SK-N-SH (cell line): ENCODE measurements at regions not wholly inside any gene's neighbourhood (a gene's known extent, or its start where the extent isn't known, plus 50 kb on each side); places are given as distances from the start of the nearest gene placed in this dataset.
"Not testable (repeated sequence)": the region's sequence is repeated elsewhere in the genome, so short reads cannot be mapped to it uniquely, and the experiment has no call there.

ENCODE experiments used
- CTCF ChIA-PET: fragments of 300-600, 350-600 bp; formaldehyde crosslinking; extraction: SDS; loops from one replicate; lab custom pipeline; 2021; lab: Yijun Ruan, JAX
- POLR2A ChIA-PET: fragments of 350-600 bp; sonication (Branson Sonifier 250); formaldehyde crosslinking; extraction: SDS; loops from one replicate; lab custom pipeline; 2020; ENCODE audit warnings: antibody characterized with exemption, inconsistent platforms; lab: Yijun Ruan, JAX
- DNase-seq: peaks from one replicate; pipeline ENCODE4 v3.0.0; 2012
- H2AFZ ChIP-seq: fragments of 200-600 bp; sonication (generic); 2 replicates; pipeline ENCODE4 v1.8.1; 2016; ENCODE audit warnings: antibody characterized with exemption, mild to moderate bottlenecking, low read depth
- H3F3A ChIP-seq: fragments of 200-600 bp; sonication (generic); replicated peaks from 2 replicates; pipeline ENCODE3; 2016; ENCODE audit warnings: antibody characterized with exemption, mild to moderate bottlenecking; ENCODE audit not compliant: insufficient read depth
- H3K27ac ChIP-seq, 2 experiments: fragments of 200-500 bp in 1 of 2; fragments of 200-600 bp in 1 of 2; sonication (Bioruptor generic) in 1 of 2; sonication (generic), shearing (Covaris generic) in 1 of 2; 2 replicates each; pipeline versions ENCODE4 v1.5.1 to v1.6.1; 2014 to 2016; ENCODE audit warnings: low read depth in 2 of 2, inconsistent platforms in 1 of 2, low read length in 1 of 2, mild to moderate bottlenecking in 1 of 2, mixed read lengths in 1 of 2
- H3K27me3 ChIP-seq: fragments of 200-600 bp; sonication (generic), shearing (Covaris generic); 2 replicates; pipeline ENCODE4 v1.6.1; 2016; ENCODE audit warnings: mixed run types; ENCODE audit not compliant: insufficient read depth
- H3K36me3 ChIP-seq, 2 experiments: fragments of 200-500 bp in 1 of 2; fragments of 200-600 bp in 1 of 2; sonication (Bioruptor generic) in 1 of 2; sonication (generic) in 1 of 2; replicated peaks in 1 of 2; 2 replicates each; pipeline versions ENCODE3 to v1.5.1; 2014 to 2016; ENCODE audit warnings: low read length in 1 of 2, mild to moderate bottlenecking in 1 of 2; ENCODE audit not compliant: insufficient read depth in 2 of 2, control insufficient read depth in 1 of 2
- H3K4me1 ChIP-seq, 2 experiments: fragments of 200-500 bp in 1 of 2; fragments of 200-600 bp in 1 of 2; sonication (Bioruptor generic) in 1 of 2; sonication (generic), shearing (Covaris generic) in 1 of 2; 2 replicates each; pipeline versions ENCODE4 v1.5.1 to v1.6.1; 2014 to 2016; ENCODE audit warnings: low read depth in 1 of 2, low read length in 1 of 2, mixed run types in 1 of 2; ENCODE audit not compliant: insufficient read depth in 2 of 2, control insufficient read depth in 1 of 2
- H3K4me2 ChIP-seq: fragments of 200-600 bp; sonication (generic), shearing (Covaris generic); 2 replicates; pipeline ENCODE4 v1.6.1; 2017; ENCODE audit warnings: mixed run types
- H3K4me3 ChIP-seq, 2 experiments: fragments of 200-500 bp in 1 of 2; fragments of 200-600 bp in 1 of 2; sonication (Bioruptor generic) in 1 of 2; sonication (generic), shearing (Covaris generic) in 1 of 2; 2 replicates each; pipeline versions ENCODE4 v1.5.1 to v1.8.1; 2014 to 2016; ENCODE audit warnings: low read depth in 2 of 2, inconsistent platforms in 1 of 2, low read length in 1 of 2, mild to moderate bottlenecking in 1 of 2, mixed read lengths in 1 of 2, moderate library complexity in 1 of 2
- H3K79me2 ChIP-seq: fragments of 200-600 bp; sonication (generic); 2 replicates; pipeline ENCODE4 v1.8.1; 2017; ENCODE audit warnings: mild to moderate bottlenecking; ENCODE audit not compliant: insufficient read depth
- H3K9ac ChIP-seq: fragments of 200-600 bp; sonication (generic); 2 replicates; pipeline ENCODE4 v1.6.1; 2017; ENCODE audit warnings: mixed run types
- H3K9me2 ChIP-seq: fragments of 200-600 bp; sonication (generic); 2 replicates; pipeline ENCODE4 v1.6.1; 2017; ENCODE audit warnings: mixed run types
- H3K9me3 ChIP-seq: fragments of 200-600 bp; sonication (generic); 2 replicates; pipeline ENCODE4 v1.6.1; 2017; ENCODE audit warnings: mixed run types, mild to moderate bottlenecking, moderate library complexity
- H4K20me1 ChIP-seq: fragments of 200-600 bp; sonication (generic); 2 replicates; pipeline ENCODE4 v1.6.1; 2017; ENCODE audit warnings: mild to moderate bottlenecking, mixed run types; ENCODE audit not compliant: insufficient read depth
- ELF1 ChIP-seq: IDR thresholded peaks from 2 replicates; pipeline ENCODE4 v1.4.0; 2012
- FOXJ3 ChIP-seq: sonication (generic); formaldehyde crosslinking; IDR thresholded peaks from 2 replicates; pipeline ENCODE4 v1.5.1; 2020; ENCODE audit warnings: mild to moderate bottlenecking, missing genetic modification reagents
- FOXM1 ChIP-seq: IDR thresholded peaks from 2 replicates; pipeline ENCODE4 v1.4.0; 2012; ENCODE audit warnings: low read depth, mild to moderate bottlenecking
- GABPA ChIP-seq: IDR thresholded peaks from 2 replicates; pipeline ENCODE4 v1.4.0; 2012; ENCODE audit warnings: low read depth, mild to moderate bottlenecking
- GATA2 ChIP-seq: sonication (generic); formaldehyde crosslinking; IDR thresholded peaks from 2 replicates; pipeline ENCODE4 v1.5.0; 2020; ENCODE audit warnings: mild to moderate bottlenecking, missing genetic modification reagents
- JUND ChIP-seq: IDR thresholded peaks from 2 replicates; pipeline ENCODE4 v1.4.0; 2012
- MEF2A ChIP-seq: IDR thresholded peaks from 2 replicates; pipeline ENCODE4 v1.4.0; 2012; ENCODE audit warnings: low read depth, borderline replicate concordance
- MXI1 ChIP-seq: IDR thresholded peaks from 2 replicates; pipeline ENCODE4 v1.6.1; 2012; ENCODE audit warnings: mild to moderate bottlenecking, low read depth, low read length, improper control_type of control experiment
- NFIC ChIP-seq: IDR thresholded peaks from 2 replicates; pipeline ENCODE4 v1.4.0; 2012; ENCODE audit warnings: borderline replicate concordance
- NRF1 ChIP-seq: IDR thresholded peaks from 2 replicates; pipeline ENCODE4 v1.6.1; 2012; ENCODE audit warnings: low read depth, mild to moderate bottlenecking, low read length
- RAD21 ChIP-seq: IDR thresholded peaks from 2 replicates; pipeline ENCODE4 v1.6.1; 2012; ENCODE audit warnings: mild to moderate bottlenecking, low read length
- RCOR1 ChIP-seq: fragments of 150-350 bp; IDR thresholded peaks from 2 replicates; pipeline ENCODE4 v1.6.1; 2017; ENCODE audit warnings: antibody characterized with exemption, low read length
- SIN3A ChIP-seq: IDR thresholded peaks from 2 replicates; pipeline ENCODE4 v1.6.1; 2012; ENCODE audit warnings: low read depth, mild to moderate bottlenecking, low read length, moderate library complexity, borderline replicate concordance
- TAF1 ChIP-seq: IDR thresholded peaks from 2 replicates; pipeline ENCODE4 v1.6.1; 2012; ENCODE audit warnings: low read depth, mild to moderate bottlenecking, low read length, moderate library complexity, borderline replicate concordance
- TEAD4 ChIP-seq: IDR thresholded peaks from 2 replicates; pipeline ENCODE4 v1.4.0; 2012; ENCODE audit warnings: mild to moderate bottlenecking, borderline replicate concordance; ENCODE audit not compliant: insufficient read depth
- YY1 ChIP-seq: IDR thresholded peaks from 2 replicates; pipeline ENCODE4 v1.4.0; 2012; ENCODE audit warnings: low read depth, mild to moderate bottlenecking
- WGBS: methylation state at CpG from one replicate; pipeline ENCODE4 v1.1.6; 2017; ENCODE audit warnings: low lambda C conversion rate; 5-methylcytosine and 5-hydroxymethylcytosine counted together
- TF ChIP-seq, protein P1 (sequence below): IDR thresholded peaks from 2 replicates; pipeline ENCODE4 v1.6.1; 2012; ENCODE audit warnings: mild to moderate bottlenecking, low read depth, low read length, moderate library complexity
- TF ChIP-seq, protein P2 (sequence below): IDR thresholded peaks from 2 replicates; pipeline ENCODE4; 2012
- TF ChIP-seq, protein P3 (sequence below): IDR thresholded peaks from 2 replicates; pipeline ENCODE4 v1.4.0; 2012; ENCODE audit warnings: low read depth
- TF ChIP-seq, protein P4 (sequence below): IDR thresholded peaks from 2 replicates; pipeline ENCODE4 v1.4.0; 2012; ENCODE audit warnings: low read depth, borderline replicate concordance
- TF ChIP-seq, protein P5 (sequence below): fragments of 150-350 bp; IDR thresholded peaks from 2 replicates; pipeline ENCODE4 v1.6.1; 2017; ENCODE audit warnings: antibody characterized with exemption, low read length, low read depth, borderline replicate concordance

DNA sequence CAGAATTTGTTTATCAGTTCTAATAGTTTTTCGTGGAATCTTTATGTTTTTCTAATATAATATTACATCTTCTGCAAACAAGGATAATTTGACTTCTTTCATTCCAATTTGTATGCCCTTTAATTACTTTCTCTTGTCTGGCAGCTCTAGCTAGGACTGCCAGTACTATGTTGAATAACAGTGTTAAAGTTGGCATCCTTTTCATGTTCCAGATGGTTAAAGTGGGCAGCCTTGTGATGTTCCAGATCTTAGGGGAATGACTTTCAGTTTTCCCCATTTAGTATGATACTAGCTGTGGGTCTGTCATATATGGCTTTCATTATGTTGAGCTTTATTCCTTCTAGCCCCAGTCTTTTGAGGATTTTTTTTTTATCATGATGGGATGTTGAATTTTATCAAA, 220.6 kb upstream of the WDFY3 start (continued):
- TF ChIP-seq RCOR1 (no peak), GATA2 (CRISPR knock-in tag) (no peak)
- TF ChIP-seq, protein P1, sequence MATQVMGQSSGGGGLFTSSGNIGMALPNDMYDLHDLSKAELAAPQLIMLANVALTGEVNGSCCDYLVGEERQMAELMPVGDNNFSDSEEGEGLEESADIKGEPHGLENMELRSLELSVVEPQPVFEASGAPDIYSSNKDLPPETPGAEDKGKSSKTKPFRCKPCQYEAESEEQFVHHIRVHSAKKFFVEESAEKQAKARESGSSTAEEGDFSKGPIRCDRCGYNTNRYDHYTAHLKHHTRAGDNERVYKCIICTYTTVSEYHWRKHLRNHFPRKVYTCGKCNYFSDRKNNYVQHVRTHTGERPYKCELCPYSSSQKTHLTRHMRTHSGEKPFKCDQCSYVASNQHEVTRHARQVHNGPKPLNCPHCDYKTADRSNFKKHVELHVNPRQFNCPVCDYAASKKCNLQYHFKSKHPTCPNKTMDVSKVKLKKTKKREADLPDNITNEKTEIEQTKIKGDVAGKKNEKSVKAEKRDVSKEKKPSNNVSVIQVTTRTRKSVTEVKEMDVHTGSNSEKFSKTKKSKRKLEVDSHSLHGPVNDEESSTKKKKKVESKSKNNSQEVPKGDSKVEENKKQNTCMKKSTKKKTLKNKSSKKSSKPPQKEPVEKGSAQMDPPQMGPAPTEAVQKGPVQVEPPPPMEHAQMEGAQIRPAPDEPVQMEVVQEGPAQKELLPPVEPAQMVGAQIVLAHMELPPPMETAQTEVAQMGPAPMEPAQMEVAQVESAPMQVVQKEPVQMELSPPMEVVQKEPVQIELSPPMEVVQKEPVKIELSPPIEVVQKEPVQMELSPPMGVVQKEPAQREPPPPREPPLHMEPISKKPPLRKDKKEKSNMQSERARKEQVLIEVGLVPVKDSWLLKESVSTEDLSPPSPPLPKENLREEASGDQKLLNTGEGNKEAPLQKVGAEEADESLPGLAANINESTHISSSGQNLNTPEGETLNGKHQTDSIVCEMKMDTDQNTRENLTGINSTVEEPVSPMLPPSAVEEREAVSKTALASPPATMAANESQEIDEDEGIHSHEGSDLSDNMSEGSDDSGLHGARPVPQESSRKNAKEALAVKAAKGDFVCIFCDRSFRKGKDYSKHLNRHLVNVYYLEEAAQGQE = no peak
- TF ChIP-seq, protein P2, sequence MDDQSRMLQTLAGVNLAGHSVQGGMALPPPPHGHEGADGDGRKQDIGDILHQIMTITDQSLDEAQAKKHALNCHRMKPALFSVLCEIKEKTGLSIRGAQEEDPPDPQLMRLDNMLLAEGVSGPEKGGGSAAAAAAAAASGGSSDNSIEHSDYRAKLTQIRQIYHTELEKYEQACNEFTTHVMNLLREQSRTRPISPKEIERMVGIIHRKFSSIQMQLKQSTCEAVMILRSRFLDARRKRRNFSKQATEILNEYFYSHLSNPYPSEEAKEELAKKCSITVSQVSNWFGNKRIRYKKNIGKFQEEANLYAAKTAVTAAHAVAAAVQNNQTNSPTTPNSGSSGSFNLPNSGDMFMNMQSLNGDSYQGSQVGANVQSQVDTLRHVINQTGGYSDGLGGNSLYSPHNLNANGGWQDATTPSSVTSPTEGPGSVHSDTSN = no peak
- TF ChIP-seq, protein P3, sequence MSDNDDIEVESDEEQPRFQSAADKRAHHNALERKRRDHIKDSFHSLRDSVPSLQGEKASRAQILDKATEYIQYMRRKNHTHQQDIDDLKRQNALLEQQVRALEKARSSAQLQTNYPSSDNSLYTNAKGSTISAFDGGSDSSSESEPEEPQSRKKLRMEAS = no peak

DNA sequence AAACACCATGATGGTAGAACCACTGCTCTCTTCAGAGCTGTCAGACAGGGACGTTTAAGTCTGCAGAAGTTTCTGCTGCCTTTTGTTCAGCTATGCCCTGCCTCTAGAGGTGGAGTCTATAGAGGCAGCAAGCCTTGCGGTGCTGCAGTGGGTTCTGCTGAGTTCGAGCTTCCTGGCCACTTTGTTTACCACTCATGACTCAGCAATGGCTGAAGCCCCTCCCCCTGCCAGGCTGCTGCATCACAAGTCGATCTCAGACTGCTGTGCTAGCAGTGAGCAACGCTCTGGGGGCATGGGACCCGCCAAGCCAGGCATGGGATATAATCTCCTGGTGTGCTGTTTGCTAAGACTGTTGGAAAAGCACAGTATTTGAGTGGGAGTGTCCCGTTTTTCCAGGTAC, 229.5 kb upstream of the WDFY3 start:
- H3K9ac ChIP-seq, H3K27me3 ChIP-seq, DNase-seq, H3K36me3 ChIP-seq, H3K79me2 ChIP-seq, H3K4me3 ChIP-seq, H3K4me1 ChIP-seq, CTCF ChIA-PET, H3F3A ChIP-seq, H2AFZ ChIP-seq, H3K4me2 ChIP-seq, H3K9me2 ChIP-seq, H3K9me3 ChIP-seq, H4K20me1 ChIP-seq, H3K27ac ChIP-seq, POLR2A ChIA-PET: not testable (repeated sequence)
- WGBS = 12% methylated on average over 6 of the region's 7 CpGs

DNA sequence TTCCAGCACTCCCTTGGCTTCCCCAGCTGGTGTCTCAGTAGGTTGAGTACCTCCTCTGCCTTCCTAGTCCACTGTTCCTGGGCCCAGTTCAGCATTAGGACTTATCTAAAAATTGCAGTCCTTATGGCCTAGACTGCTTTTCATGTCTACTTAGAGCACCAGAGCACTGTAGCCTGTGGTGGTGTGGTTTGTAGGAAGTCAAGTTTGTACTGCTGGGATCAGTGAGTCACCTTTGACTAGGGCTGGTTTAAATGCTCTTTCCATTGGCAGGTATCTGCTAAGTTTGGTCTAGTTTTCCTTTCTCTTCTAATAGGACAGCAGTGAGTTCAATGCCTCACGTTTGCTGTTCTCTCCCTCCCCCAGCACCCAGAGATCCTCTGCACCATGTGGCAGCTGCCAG, 233.6 kb upstream of the WDFY3 start:
- H3F3A ChIP-seq = no peaks in the 10 kb centered on the region
- no peak for DNase-seq
- ChIA-PET POLR2A (no interaction called here), CTCF (no interaction called here)
- 0 out of 2 replicates have a peak, but pooled peaks cover 1% of the 10 kb centered on the region for H3K9me3 ChIP-seq
- no peaks in the 10 kb centered on the region for H3K79me2 ChIP-seq
- H3K4me1 ChIP-seq = no peaks in the 10 kb centered on the region
- H3K36me3 ChIP-seq = no peaks in the 10 kb centered on the region
- H3K4me3 ChIP-seq = no peak overlapping the region
- no peaks in the 10 kb centered on the region for H3K27me3 ChIP-seq
- no peak overlapping the region for H3K4me2 ChIP-seq
- H4K20me1 ChIP-seq = no peaks in the 10 kb centered on the region
- 13% methylated on average over 1 of the region's 1 CpG for WGBS
- H3K9ac ChIP-seq = no peak overlapping the region
- H3K9me2 ChIP-seq = no peaks in the 10 kb centered on the region
- H2AFZ ChIP-seq = no peak overlapping the region
- H3K27ac ChIP-seq = no peak overlapping the region
- TF ChIP-seq ELF1 (no peak), FOXJ3 (CRISPR knock-in tag) (no peak), FOXM1 (no peak), TEAD4 (no peak), MEF2A (no peak), MXI1 (no peak), SIN3A (no peak), NRF1 (no peak), RAD21 (no peak), TAF1 (no peak), NFIC (no peak), JUND (no peak), YY1 (no peak), GABPA (no peak)
- TF ChIP-seq, protein P4, sequence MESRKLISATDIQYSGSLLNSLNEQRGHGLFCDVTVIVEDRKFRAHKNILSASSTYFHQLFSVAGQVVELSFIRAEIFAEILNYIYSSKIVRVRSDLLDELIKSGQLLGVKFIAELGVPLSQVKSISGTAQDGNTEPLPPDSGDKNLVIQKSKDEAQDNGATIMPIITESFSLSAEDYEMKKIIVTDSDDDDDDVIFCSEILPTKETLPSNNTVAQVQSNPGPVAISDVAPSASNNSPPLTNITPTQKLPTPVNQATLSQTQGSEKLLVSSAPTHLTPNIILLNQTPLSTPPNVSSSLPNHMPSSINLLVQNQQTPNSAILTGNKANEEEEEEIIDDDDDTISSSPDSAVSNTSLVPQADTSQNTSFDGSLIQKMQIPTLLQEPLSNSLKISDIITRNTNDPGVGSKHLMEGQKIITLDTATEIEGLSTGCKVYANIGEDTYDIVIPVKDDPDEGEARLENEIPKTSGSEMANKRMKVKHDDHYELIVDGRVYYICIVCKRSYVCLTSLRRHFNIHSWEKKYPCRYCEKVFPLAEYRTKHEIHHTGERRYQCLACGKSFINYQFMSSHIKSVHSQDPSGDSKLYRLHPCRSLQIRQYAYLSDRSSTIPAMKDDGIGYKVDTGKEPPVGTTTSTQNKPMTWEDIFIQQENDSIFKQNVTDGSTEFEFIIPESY = no peak
- TF ChIP-seq, protein P3 = no peak
- TF ChIP-seq, protein P5, sequence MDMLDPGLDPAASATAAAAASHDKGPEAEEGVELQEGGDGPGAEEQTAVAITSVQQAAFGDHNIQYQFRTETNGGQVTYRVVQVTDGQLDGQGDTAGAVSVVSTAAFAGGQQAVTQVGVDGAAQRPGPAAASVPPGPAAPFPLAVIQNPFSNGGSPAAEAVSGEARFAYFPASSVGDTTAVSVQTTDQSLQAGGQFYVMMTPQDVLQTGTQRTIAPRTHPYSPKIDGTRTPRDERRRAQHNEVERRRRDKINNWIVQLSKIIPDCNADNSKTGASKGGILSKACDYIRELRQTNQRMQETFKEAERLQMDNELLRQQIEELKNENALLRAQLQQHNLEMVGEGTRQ = no peak
